ENCODE measurements at regions not wholly inside any gene's neighbourhood (a gene's known extent, or its start where the extent isn't known, plus 50 kb on each side); places are given as distances from the start of the nearest gene placed in this dataset.
A peak's percentile ranks its signal among the peaks of the same experiment; 100 is the strongest.

DNA sequence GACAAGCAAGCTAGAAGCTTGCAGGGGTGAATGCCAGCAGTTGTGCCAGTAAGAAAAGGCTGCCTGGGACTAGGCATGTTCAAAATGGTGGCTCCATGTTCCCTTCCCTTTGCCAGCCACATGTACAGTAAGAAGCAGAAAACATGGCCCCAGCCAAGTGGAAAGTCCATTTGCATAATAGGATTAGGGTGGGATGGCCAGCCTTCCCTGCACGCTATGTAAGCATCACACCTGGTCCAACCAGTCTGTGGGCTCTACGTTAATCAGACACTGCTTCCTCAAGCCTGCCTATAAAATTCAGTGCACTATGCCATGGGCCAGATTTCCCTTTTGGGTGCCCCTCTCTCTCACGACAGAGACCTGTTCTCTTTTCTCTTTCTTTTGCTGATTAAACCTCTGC lies 288.4 kb downstream of the GXYLT1 start:
- Histone ChIP-seq H3K4me2 (ENCODE audit: low read depth, low read length, poor library complexity, severe bottlenecking) (no peak overlapping the region), H4K20me1 (ENCODE audit: insufficient read depth, low read length, poor library complexity, severe bottlenecking) (no peaks in the 10 kb centered on the region), H3K4me3 (ENCODE audit: low read length, poor library complexity, severe bottlenecking) (no peak overlapping the region), H3K27me3 (ENCODE audit: insufficient read depth, low read length, poor library complexity, severe bottlenecking) (no peaks in the 10 kb centered on the region), H3K9ac (ENCODE audit: low read depth, low read length, poor library complexity, severe bottlenecking) (no peak overlapping the region), H3K36me3 (ENCODE audit: insufficient read depth, low read length) (no peaks in the 10 kb centered on the region), H3K79me2 (ENCODE audit: insufficient read depth, low read length) (no peaks in the 10 kb centered on the region), H3F3A (ENCODE audit: low read depth) (no peaks in the 10 kb centered on the region), H3K4me1 (ENCODE audit: insufficient read depth, low read length, poor library complexity, severe bottlenecking) (no peaks in the 10 kb centered on the region), H3K9me3 (ENCODE audit: insufficient read depth, low read depth, low read length) (no peaks in the 10 kb centered on the region), H3K9me2 (replicated peaks; ENCODE audit: low read depth, low read length) (no peaks in the 10 kb centered on the region), H2AFZ (ENCODE audit: low read length) (no peak overlapping the region)
- TF ChIP-seq, protein P1, sequence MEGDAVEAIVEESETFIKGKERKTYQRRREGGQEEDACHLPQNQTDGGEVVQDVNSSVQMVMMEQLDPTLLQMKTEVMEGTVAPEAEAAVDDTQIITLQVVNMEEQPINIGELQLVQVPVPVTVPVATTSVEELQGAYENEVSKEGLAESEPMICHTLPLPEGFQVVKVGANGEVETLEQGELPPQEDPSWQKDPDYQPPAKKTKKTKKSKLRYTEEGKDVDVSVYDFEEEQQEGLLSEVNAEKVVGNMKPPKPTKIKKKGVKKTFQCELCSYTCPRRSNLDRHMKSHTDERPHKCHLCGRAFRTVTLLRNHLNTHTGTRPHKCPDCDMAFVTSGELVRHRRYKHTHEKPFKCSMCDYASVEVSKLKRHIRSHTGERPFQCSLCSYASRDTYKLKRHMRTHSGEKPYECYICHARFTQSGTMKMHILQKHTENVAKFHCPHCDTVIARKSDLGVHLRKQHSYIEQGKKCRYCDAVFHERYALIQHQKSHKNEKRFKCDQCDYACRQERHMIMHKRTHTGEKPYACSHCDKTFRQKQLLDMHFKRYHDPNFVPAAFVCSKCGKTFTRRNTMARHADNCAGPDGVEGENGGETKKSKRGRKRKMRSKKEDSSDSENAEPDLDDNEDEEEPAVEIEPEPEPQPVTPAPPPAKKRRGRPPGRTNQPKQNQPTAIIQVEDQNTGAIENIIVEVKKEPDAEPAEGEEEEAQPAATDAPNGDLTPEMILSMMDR (conservative IDR thresholded peaks at IDR 0.05; ENCODE audit: low read length) = no peak
- TF ChIP-seq EZH2phosphoT487 (IDR thresholded peaks at IDR 0.05; ENCODE audit: borderline replicate concordance) = no peak

DNA sequence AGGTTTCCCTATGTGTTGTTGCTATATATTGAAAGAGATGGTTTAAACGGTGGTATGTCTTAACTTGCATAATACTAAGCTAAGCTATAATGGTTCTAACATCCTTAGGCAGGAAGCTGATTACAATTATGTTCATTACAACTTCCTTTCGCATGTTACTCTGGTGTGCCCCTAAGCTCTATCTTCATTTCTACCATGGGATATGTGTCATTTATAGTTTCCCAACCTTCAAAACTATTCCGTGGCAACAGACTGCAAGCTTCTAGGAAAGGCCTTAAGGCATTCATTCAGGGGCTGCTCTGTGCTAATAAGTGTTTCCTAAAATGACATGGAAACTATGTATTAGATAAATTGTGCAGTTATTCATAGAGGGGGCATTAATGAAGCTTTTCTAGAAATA lies 294.6 kb downstream of the GXYLT1 start:
- H3K4me3 ChIP-seq (ENCODE audit: low read length, poor library complexity, severe bottlenecking) = no peak overlapping the region
- peak overlapping the region; percentile 1 for H3K4me2 ChIP-seq (ENCODE audit: low read depth, low read length, poor library complexity, severe bottlenecking)
- no peaks in the 10 kb centered on the region for H4K20me1 ChIP-seq (ENCODE audit: insufficient read depth, low read length, poor library complexity, severe bottlenecking)
- no peaks in the 10 kb centered on the region for H3F3A ChIP-seq (ENCODE audit: low read depth)
- H2AFZ ChIP-seq (ENCODE audit: low read length) = no peak overlapping the region
- no peaks in the 10 kb centered on the region for H3K9me2 ChIP-seq (replicated peaks; ENCODE audit: low read depth, low read length)
- H3K36me3 ChIP-seq (ENCODE audit: insufficient read depth, low read length) = no peaks in the 10 kb centered on the region
- no peak overlapping the region for H3K9ac ChIP-seq (ENCODE audit: low read depth, low read length, poor library complexity, severe bottlenecking)
- peaks cover 7% of the 10 kb centered on the region for H3K4me1 ChIP-seq (ENCODE audit: insufficient read depth, low read length, poor library complexity, severe bottlenecking)
- no peaks in the 10 kb centered on the region for H3K79me2 ChIP-seq (ENCODE audit: insufficient read depth, low read length)
- H3K27me3 ChIP-seq (ENCODE audit: insufficient read depth, low read length, poor library complexity, severe bottlenecking) = no peaks in the 10 kb centered on the region
- TF ChIP-seq EZH2phosphoT487 (IDR thresholded peaks at IDR 0.05; ENCODE audit: borderline replicate concordance) = no peak
- TF ChIP-seq, protein P1 (conservative IDR thresholded peaks at IDR 0.05; ENCODE audit: low read length) = no peak
- H3K9me3 ChIP-seq (ENCODE audit: insufficient read depth, low read depth, low read length) = no peaks in the 10 kb centered on the region

DNA sequence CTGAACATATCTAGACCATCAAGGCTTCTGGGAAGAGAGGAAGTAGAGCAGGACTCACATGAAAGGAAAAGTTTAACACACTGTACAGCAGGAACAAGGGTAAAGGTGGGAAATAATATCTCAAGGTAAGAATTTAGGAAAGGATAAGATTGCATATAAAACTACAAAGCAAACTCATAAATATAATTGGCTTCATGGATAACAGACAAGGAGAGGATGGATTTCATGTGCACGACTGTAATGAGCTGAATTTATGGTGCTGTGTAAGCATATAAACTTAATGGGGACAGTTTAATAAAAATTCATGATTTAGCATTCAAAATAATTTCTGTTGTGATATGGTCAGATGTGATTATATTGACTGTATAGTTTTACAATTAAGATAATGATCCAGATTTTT lies 298.0 kb downstream of the GXYLT1 start:
- H4K20me1 ChIP-seq (ENCODE audit: insufficient read depth, low read length, poor library complexity, severe bottlenecking) = no peaks in the 10 kb centered on the region
- no peak for TF ChIP-seq EZH2phosphoT487 (IDR thresholded peaks at IDR 0.05; ENCODE audit: borderline replicate concordance)
- TF ChIP-seq, protein P1 (conservative IDR thresholded peaks at IDR 0.05; ENCODE audit: low read length) = no peak
- H3K9me2 ChIP-seq (replicated peaks; ENCODE audit: low read depth, low read length) = no peaks in the 10 kb centered on the region

More for the DNA sequence above, 298.0 kb downstream of the GXYLT1 start:
- Histone ChIP-seq H3F3A (ENCODE audit: low read depth) (no peaks in the 10 kb centered on the region), H3K4me3 (ENCODE audit: low read length, poor library complexity, severe bottlenecking) (no peak overlapping the region), H3K79me2 (ENCODE audit: insufficient read depth, low read length) (no peaks in the 10 kb centered on the region), H3K9ac (ENCODE audit: low read depth, low read length, poor library complexity, severe bottlenecking) (no peak overlapping the region), H3K27me3 (ENCODE audit: insufficient read depth, low read length, poor library complexity, severe bottlenecking) (no peaks in the 10 kb centered on the region), H3K4me2 (ENCODE audit: low read depth, low read length, poor library complexity, severe bottlenecking) (no peak overlapping the region), H3K36me3 (ENCODE audit: insufficient read depth, low read length) (no peaks in the 10 kb centered on the region), H2AFZ (ENCODE audit: low read length) (no peak overlapping the region), H3K4me1 (ENCODE audit: insufficient read depth, low read length, poor library complexity, severe bottlenecking) (peaks cover 7% of the 10 kb centered on the region), H3K9me3 (ENCODE audit: insufficient read depth, low read depth, low read length) (no peaks in the 10 kb centered on the region)

Data from Loucy (cell line).